WERI-Rb-1 (cell line): ENCODE measurements at regions not wholly inside any gene's neighbourhood (a gene's known extent, or its start where the extent isn't known, plus 50 kb on each side); places are given as distances from the start of the nearest gene placed in this dataset.

ENCODE experiments used
- DNase-seq: peaks from one replicate; pipeline ENCODE4 v3.0.0-alpha.2; 2020
- H3K27ac ChIP-seq: fragments of 250-450 bp; sonication (Bioruptor Pico); 2 replicates; pipeline ENCODE4 v1.5.1; 2020; ENCODE audit warnings: mild to moderate bottlenecking, moderate library complexity
- H3K27me3 ChIP-seq: fragments of 250-450 bp; sonication (Bioruptor Pico); 2 replicates; pipeline ENCODE4 v1.5.1; 2021; ENCODE audit warnings: mild to moderate bottlenecking, low read depth, moderate library complexity; ENCODE audit not compliant: insufficient read depth, severe bottlenecking
- H3K36me3 ChIP-seq: fragments of 250-450 bp; sonication (Bioruptor Pico); 2 replicates; pipeline ENCODE4 v1.5.1; 2020; ENCODE audit warnings: mild to moderate bottlenecking, moderate library complexity
- H3K4me3 ChIP-seq: 2 replicates; pipeline ENCODE4 v1.5.1; 2011; ENCODE audit warnings: low read depth, mild to moderate bottlenecking, control low read depth, low read length
- H3K9me3 ChIP-seq: fragments of 250-450 bp; sonication (Bioruptor Pico); 2 replicates; pipeline ENCODE4 v1.5.1; 2021; ENCODE audit warnings: mild to moderate bottlenecking, moderate library complexity; ENCODE audit not compliant: severe bottlenecking
- TF ChIP-seq, protein P1 (sequence below): IDR thresholded peaks from 2 replicates; pipeline ENCODE4 v1.5.1; 2011; ENCODE audit warnings: low read depth, mild to moderate bottlenecking, control low read depth, inconsistent platforms, low read length

DNA sequence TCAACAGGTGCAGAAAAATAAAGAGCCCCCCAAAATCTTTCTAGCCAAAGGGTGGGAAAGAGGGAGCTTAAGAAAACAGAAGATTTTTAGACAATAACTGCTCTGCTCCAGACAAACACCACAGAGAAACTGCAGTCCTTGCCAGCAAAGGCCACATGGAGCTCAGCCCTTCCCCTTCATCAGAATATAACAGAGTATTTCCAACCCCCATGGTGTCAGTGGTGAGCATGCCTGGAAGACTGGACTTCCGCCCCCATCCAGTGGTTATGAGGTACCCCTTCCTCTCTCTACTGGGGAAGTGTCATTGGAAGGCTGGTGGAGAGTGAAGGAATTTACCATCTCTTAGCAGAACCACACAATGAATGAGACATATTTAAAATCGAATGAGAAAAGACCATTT lies 1007.3 kb upstream of the CELF2 start:
- no peak for DNase-seq
- no peak overlapping the region for H3K4me3 ChIP-seq
- H3K36me3 ChIP-seq: no peaks in the 10 kb centered on the region
- no peaks in the 10 kb centered on the region for H3K27me3 ChIP-seq
- TF ChIP-seq, protein P1, sequence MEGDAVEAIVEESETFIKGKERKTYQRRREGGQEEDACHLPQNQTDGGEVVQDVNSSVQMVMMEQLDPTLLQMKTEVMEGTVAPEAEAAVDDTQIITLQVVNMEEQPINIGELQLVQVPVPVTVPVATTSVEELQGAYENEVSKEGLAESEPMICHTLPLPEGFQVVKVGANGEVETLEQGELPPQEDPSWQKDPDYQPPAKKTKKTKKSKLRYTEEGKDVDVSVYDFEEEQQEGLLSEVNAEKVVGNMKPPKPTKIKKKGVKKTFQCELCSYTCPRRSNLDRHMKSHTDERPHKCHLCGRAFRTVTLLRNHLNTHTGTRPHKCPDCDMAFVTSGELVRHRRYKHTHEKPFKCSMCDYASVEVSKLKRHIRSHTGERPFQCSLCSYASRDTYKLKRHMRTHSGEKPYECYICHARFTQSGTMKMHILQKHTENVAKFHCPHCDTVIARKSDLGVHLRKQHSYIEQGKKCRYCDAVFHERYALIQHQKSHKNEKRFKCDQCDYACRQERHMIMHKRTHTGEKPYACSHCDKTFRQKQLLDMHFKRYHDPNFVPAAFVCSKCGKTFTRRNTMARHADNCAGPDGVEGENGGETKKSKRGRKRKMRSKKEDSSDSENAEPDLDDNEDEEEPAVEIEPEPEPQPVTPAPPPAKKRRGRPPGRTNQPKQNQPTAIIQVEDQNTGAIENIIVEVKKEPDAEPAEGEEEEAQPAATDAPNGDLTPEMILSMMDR: no peak
- H3K27ac ChIP-seq: no peak overlapping the region
- H3K9me3 ChIP-seq: no peaks in the 10 kb centered on the region

DNA sequence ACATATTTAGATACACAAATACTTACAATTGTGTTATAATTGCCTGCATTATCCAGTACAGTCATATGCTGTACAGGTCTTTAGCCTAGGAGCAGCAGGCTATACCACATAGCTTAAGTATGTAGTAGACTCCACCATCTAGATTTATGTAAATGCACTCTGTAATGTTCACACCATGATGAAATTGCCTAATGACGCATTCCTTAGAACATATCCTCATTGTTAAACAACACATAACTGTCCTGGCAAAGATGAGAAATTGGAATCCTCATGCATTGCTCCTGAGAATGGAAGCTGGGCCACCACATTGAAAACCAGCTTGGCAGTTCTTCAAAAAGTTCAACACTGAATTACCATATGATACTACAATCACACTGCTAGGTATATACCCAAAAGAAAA lies 1002.8 kb upstream of the CELF2 start:
- Histone ChIP-seq H3K9me3 (no peaks in the 10 kb centered on the region), H3K27ac (no peak overlapping the region), H3K36me3 (no peaks in the 10 kb centered on the region), H3K4me3 (no peak overlapping the region), H3K27me3 (no peaks in the 10 kb centered on the region)
- TF ChIP-seq, protein P1: no peak
- DNase-seq: no peak

DNA sequence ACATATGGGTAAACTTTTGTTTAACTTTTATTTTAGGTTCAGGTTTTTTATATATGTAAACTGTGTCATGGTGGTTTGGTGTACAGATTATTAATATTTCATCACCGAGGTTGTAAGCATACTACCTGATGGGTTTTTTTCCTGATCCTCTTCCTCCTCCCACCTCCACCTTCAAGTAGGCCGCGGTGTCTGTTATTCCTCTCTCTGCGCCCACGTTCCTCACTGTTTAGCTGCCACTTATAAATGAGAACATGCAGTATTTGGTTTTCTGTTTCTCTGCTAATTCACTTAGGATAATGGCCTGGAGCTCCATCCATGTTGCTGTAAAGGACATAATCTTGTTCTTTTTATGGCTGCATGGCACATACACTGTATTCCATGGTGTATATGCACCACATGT lies 1000.0 kb upstream of the CELF2 start:
- no peak for DNase-seq
- H3K27ac ChIP-seq: no peak overlapping the region
- no peaks in the 10 kb centered on the region for H3K27me3 ChIP-seq
- no peaks in the 10 kb centered on the region for H3K9me3 ChIP-seq
- H3K36me3 ChIP-seq: no peaks in the 10 kb centered on the region
- TF ChIP-seq, protein P1: no peak
- H3K4me3 ChIP-seq: no peak overlapping the region

DNA sequence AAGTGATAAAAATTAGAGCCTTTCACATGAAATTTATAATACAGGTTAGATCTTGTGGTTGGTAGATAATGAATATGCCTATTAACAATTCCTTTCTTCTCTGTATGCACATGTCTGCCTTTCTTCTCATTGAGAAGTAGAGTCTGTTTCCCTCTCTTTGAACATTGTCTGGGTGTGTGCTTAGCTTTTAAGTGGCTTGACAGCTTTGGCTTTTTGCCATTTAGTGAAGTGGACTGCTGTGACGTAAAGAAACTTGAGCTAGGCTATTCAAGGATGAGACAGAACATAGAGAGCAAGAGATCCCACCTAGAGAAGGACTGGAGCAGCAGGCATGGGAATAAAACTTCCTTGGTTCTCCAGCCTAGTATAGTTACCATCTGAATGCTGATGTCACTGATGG lies 996.7 kb upstream of the CELF2 start:
- Histone ChIP-seq H3K36me3 (no peaks in the 10 kb centered on the region), H3K9me3 (no peaks in the 10 kb centered on the region), H3K27me3 (no peaks in the 10 kb centered on the region), H3K4me3 (no peak overlapping the region), H3K27ac (no peak overlapping the region)
- TF ChIP-seq, protein P1: no peak
- DNase-seq: no peak

DNA sequence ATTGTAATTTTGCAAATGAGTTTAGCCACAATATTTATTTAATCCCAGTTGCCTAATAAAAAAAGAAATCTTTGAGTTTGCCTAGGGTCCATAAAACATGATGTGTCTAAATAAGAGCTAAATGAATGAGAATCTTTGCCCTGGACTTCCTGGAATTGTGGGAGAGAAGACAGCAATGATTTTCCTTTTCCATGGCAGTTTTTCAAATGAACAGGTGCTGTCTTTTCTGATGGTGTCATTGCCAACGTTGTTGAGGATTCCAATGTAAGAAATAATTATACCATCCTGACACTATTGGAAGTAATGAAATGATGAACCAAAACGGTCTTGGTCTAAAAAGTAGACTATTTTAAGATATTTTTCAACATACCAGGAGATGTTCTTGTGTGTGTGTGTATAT lies 984.7 kb upstream of the CELF2 start:
- no peak for DNase-seq
- TF ChIP-seq, protein P1: no peak

DNA sequence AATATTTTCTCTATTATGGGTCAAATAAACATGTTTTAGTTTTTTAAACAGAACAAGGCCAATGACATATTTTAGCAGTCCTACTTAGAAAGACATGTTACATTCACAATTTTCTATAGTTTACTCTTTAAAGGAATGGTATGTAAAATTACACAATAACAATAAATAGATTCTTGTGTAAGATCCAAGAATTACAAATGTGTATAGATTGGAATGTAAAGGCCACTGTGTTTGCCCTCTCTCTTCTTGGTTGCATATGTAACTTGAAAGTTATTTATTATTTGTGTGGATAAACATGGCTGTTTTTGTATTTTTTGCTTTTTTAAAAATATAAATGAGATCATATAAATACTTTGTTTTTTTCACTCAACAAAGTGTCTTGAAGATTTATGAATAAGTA lies 979.3 kb upstream of the CELF2 start:
- no peaks in the 10 kb centered on the region for H3K36me3 ChIP-seq
- DNase-seq: no peak
- no peaks in the 10 kb centered on the region for H3K27me3 ChIP-seq
- no peak overlapping the region for H3K27ac ChIP-seq
- no peaks in the 10 kb centered on the region for H3K9me3 ChIP-seq
- TF ChIP-seq, protein P1: no peak
- no peak overlapping the region for H3K4me3 ChIP-seq

More for the DNA sequence above, 984.7 kb upstream of the CELF2 start:
- H3K27me3 ChIP-seq: no peaks in the 10 kb centered on the region
- H3K36me3 ChIP-seq: no peaks in the 10 kb centered on the region
- H3K4me3 ChIP-seq: no peak overlapping the region
- H3K27ac ChIP-seq: no peak overlapping the region
- H3K9me3 ChIP-seq: no peaks in the 10 kb centered on the region
